ENCODE measurements at regions not wholly inside any gene's neighbourhood (a gene's known extent, or its start where the extent isn't known, plus 50 kb on each side); places are given as distances from the start of the nearest gene placed in this dataset.

- Histone ChIP-seq H3K4me1 (no peaks in the 10 kb centered on the region), H3K9me3 (no peaks in the 10 kb centered on the region), H3K27me3 (no peaks in the 10 kb centered on the region), H3K36me3 (no peaks in the 10 kb centered on the region), H3K27ac (no peak overlapping the region), H3K4me3 (no peak overlapping the region)
- TF ChIP-seq CTCF (IDR thresholded peaks at IDR 0.05), result no peak
- intact Hi-C loops (cut with DNase I), result no loop called here
- no peak for DNase-seq (ENCODE audit: low spot score in 2 of 2)
Measured at GRCh38 chr3:25103391-25103790, 324.7 kb upstream of the RARB start.

GRCh38 chr3:25107918-25108617, 320.0 kb upstream of the RARB start:
- no peak overlapping the region for H3K4me3 ChIP-seq
- intact Hi-C loops (cut with DNase I), result no loop called here
- H3K4me1 ChIP-seq, result no peaks in the 10 kb centered on the region
- no peaks in the 10 kb centered on the region for H3K36me3 ChIP-seq
- H3K27me3 ChIP-seq, result no peaks in the 10 kb centered on the region
- no peak for TF ChIP-seq CTCF (IDR thresholded peaks at IDR 0.05)
- no peaks in the 10 kb centered on the region for H3K9me3 ChIP-seq
- no peak for DNase-seq (ENCODE audit: low spot score in 2 of 2)
- H3K27ac ChIP-seq, result no peak overlapping the region

GRCh38 chr3:25110642-25111041, 317.4 kb upstream of the RARB start:
- intact Hi-C loops (cut with DNase I), result no loop called here
- TF ChIP-seq CTCF (IDR thresholded peaks at IDR 0.05), result no peak
- DNase-seq (ENCODE audit: low spot score in 2 of 2), result no peak
- H3K36me3 ChIP-seq, result no peaks in the 10 kb centered on the region
- no peaks in the 10 kb centered on the region for H3K4me1 ChIP-seq
- H3K27me3 ChIP-seq, result no peaks in the 10 kb centered on the region
- H3K27ac ChIP-seq, result no peak overlapping the region
- H3K9me3 ChIP-seq, result no peaks in the 10 kb centered on the region
- no peak overlapping the region for H3K4me3 ChIP-seq

- Histone ChIP-seq H3K27ac (no peak overlapping the region), H3K4me1 (no peaks in the 10 kb centered on the region), H3K36me3 (no peaks in the 10 kb centered on the region), H3K9me3 (no peaks in the 10 kb centered on the region), H3K27me3 (no peaks in the 10 kb centered on the region), H3K4me3 (no peak overlapping the region)
- DNase-seq (ENCODE audit: low spot score in 2 of 2), result no peak
- TF ChIP-seq CTCF (IDR thresholded peaks at IDR 0.05), result no peak
- intact Hi-C loops (cut with DNase I), result no loop called here
Measured at GRCh38 chr3:25113891-25114290, 314.2 kb upstream of the RARB start.

GRCh38 chr3:25114532-25114931, 313.5 kb upstream of the RARB start:
- no peak overlapping the region for H3K27ac ChIP-seq
- H3K9me3 ChIP-seq, result no peaks in the 10 kb centered on the region
- H3K4me1 ChIP-seq, result no peaks in the 10 kb centered on the region
- no peaks in the 10 kb centered on the region for H3K27me3 ChIP-seq
- H3K36me3 ChIP-seq, result no peaks in the 10 kb centered on the region
- H3K4me3 ChIP-seq, result no peak overlapping the region
- intact Hi-C loops (cut with DNase I), result no loop called here
- no peak for DNase-seq (ENCODE audit: low spot score in 2 of 2)
- TF ChIP-seq CTCF (IDR thresholded peaks at IDR 0.05), result no peak

Measured in ascending aorta (tissue), 2 donors.